ENCODE measurements at regions not wholly inside any gene's neighbourhood (a gene's known extent, or its start where the extent isn't known, plus 50 kb on each side); places are given as distances from the start of the nearest gene placed in this dataset.
A peak's percentile ranks its signal among the peaks of the same experiment; 100 is the strongest.

DNA sequence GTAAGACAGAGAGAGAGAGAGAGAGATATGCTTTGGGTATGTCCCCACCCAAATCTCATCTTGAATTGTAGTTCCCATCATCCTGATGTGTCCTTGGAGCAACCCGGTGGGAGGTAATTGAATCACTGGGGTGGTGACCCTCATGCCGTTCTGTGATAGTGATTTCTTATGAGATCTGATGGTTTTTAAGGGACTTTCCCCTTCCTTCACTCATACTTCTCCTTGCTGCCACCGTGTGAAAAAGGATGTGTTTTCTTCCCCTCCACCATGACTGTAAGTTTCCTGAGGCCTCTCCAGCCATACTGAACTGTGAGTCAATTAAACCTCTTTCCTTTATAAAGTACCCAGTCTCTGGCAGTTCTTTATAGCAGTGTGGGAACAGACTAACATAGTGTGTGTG lies 60.3 kb downstream of the EOMES start:
- Histone ChIP-seq H3K4me1 (ENCODE audit: control insufficient read depth, insufficient read depth, low read length) (no peaks in the 10 kb centered on the region), H3K27ac (ENCODE audit: low read length) (no peak overlapping the region), H3K27me3 (ENCODE audit: control insufficient read depth, insufficient read depth) (no peaks in the 10 kb centered on the region), H3K4me3 (ENCODE audit: low read length) (no peak overlapping the region), H3K9me3 (ENCODE audit: control insufficient read depth, low read length) (no peaks in the 10 kb centered on the region)
- ATAC-seq (no peak), DNase-seq (no peak)
- intact Hi-C loops (cut with DNase I), result no loop called here
- 72% methylated on average over 3 of the region's 3 CpGs for WGBS

DNA sequence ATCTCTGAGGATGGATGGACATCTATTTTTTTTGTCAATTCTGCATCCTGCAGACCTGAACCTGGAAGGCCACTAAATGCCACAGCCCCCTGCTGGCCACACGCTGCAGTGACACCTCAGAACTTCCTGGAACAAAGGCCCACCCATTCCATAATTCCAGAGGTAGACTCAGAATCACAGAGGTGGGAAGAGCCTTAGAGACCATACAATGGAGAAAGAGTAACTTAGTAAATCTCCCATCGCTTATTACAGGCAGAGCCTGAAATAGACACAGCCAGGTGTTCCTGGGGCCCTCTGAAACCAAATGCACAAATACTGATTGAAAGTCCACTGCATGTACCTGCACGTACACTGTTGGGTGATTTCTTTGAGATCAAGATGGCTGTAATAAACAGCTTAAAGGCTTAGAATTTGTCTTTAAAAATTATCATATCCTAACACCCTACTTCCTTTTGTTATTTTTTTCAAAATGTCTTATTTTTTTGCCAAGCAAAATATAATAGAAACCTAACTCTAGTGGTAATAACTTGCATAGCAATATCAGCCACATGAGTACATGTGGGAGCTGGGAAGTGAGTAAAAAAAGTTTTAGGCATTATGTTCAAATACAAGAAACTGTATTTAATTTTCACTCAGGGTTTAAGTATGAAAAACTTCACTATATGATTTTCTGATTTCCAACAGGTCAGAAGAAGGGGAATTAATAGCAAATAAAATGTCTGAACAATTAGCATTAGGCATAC lies 62.7 kb downstream of the EOMES start:
- 54% methylated on average over 3 of the region's 3 CpGs for WGBS
- ATAC-seq (peak; percentile 51 to 78), DNase-seq (peak; percentile 53 to 85 (median 81))
- Histone ChIP-seq H3K9me3 (ENCODE audit: control insufficient read depth, low read length) (no peaks in the 10 kb centered on the region), H3K4me3 (ENCODE audit: low read length) (no peak overlapping the region), H3K27me3 (ENCODE audit: control insufficient read depth, insufficient read depth) (no peaks in the 10 kb centered on the region), H3K27ac (ENCODE audit: low read length) (no peak overlapping the region), H3K4me1 (ENCODE audit: control insufficient read depth, insufficient read depth, low read length) (no peaks in the 10 kb centered on the region)
- intact Hi-C loops (cut with DNase I), result loop anchor here in 1 of 4 donors (10.0 kb wide), 1 partner anchor 345 kb away; no protein-coding TSS in a partner anchor

DNA sequence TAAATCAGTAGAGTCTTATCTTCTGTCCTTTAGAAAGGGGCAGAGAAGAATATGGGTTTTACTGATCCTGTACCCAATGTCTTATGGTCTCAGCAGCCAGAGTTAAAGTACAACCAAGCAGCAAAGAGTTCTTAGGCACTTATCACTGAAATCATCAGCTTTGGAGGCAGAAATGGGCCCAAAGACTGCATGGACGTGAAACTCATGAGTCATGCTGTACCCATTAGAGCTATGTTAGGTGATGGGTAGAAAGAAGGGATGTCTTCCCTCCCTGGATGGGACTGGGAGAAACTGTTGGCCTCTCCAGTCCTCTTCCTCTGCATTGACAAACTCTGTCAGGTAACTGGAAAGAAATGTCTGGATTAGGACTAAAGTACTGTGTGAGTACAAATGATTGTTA lies 63.4 kb downstream of the EOMES start:
- ATAC-seq, result no peak

DNA sequence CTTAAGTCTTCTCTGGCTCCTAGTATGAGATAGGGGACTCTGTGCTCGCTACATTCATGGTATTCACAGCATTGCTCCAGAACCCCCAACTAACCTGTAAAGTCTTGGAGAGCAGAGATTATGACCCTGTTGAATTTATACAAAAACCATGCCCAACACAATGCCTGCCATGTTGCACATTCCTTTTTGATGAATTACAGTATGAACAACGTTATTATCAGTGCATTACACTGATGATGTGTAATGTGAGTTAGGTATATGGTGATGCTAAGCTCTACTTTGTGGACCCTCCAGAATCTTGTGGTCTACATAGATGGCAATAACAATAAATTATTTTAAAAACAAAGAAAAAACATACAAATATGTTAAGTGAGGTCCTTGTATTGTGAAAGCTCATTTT lies 64.3 kb downstream of the EOMES start:
- no peak overlapping the region for H3K4me3 ChIP-seq (ENCODE audit: low read length)
- H3K4me1 ChIP-seq (ENCODE audit: control insufficient read depth, insufficient read depth, low read length), result no peaks in the 10 kb centered on the region
- H3K9me3 ChIP-seq (ENCODE audit: control insufficient read depth, low read length), result no peaks in the 10 kb centered on the region
- intact Hi-C loops (cut with DNase I), result loop anchor here in 1 of 4 donors (10.0 kb wide), 1 partner anchor 343 kb away; no protein-coding TSS in a partner anchor
- WGBS, result 76% methylated on average over 2 of the region's 2 CpGs
- DNase-seq, result no peak
- no peaks in the 10 kb centered on the region for H3K27me3 ChIP-seq (ENCODE audit: control insufficient read depth, insufficient read depth)
- H3K27ac ChIP-seq (ENCODE audit: low read length), result no peak overlapping the region
- no peak for ATAC-seq

More for the DNA sequence above, 63.4 kb downstream of the EOMES start:
- no peaks in the 10 kb centered on the region for H3K9me3 ChIP-seq (ENCODE audit: control insufficient read depth, low read length)
- WGBS, result 91% methylated on average over 1 of the region's 1 CpG
- intact Hi-C loops (cut with DNase I), result loop anchor here in 1 of 4 donors (10.0 kb wide), 1 partner anchor 344 kb away; no protein-coding TSS in a partner anchor
- H3K4me1 ChIP-seq (ENCODE audit: control insufficient read depth, insufficient read depth, low read length), result no peaks in the 10 kb centered on the region
- no peaks in the 10 kb centered on the region for H3K27me3 ChIP-seq (ENCODE audit: control insufficient read depth, insufficient read depth)
- DNase-seq, result no peak
- H3K27ac ChIP-seq (ENCODE audit: low read length), result no peak overlapping the region
- no peak overlapping the region for H3K4me3 ChIP-seq (ENCODE audit: low read length)

DNA sequence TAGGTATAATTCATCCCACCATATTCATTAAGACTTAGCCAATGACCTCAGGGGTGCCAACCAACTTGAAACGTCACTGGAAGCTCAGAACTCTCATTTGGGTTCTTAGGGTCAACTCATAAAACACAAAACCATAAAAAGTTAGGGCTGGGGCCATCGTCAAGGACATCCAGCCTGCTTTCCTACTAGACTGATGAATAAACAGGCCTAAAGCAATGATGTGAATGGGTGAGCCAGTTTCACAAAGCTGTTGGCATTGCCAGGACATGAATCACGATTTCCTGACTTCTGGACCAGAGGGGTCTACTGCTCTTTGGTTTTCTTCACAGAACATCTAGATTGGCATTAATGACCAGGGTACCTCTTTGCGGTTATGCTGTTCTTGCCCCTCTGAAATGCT lies 64.7 kb downstream of the EOMES start:
- no peaks in the 10 kb centered on the region for H3K27me3 ChIP-seq (ENCODE audit: control insufficient read depth, insufficient read depth)
- no peak overlapping the region for H3K27ac ChIP-seq (ENCODE audit: low read length)
- no peaks in the 10 kb centered on the region for H3K9me3 ChIP-seq (ENCODE audit: control insufficient read depth, low read length)
- ATAC-seq (no peak), DNase-seq (no peak)
- H3K4me3 ChIP-seq (ENCODE audit: low read length), result no peak overlapping the region
- intact Hi-C loops (cut with DNase I), result loop anchor here in 1 of 4 donors (10.0 kb wide), 1 partner anchor 343 kb away; no protein-coding TSS in a partner anchor
- H3K4me1 ChIP-seq (ENCODE audit: control insufficient read depth, insufficient read depth, low read length), result no peaks in the 10 kb centered on the region
- WGBS, result 90% methylated on average over 4 of the region's 4 CpGs

DNA sequence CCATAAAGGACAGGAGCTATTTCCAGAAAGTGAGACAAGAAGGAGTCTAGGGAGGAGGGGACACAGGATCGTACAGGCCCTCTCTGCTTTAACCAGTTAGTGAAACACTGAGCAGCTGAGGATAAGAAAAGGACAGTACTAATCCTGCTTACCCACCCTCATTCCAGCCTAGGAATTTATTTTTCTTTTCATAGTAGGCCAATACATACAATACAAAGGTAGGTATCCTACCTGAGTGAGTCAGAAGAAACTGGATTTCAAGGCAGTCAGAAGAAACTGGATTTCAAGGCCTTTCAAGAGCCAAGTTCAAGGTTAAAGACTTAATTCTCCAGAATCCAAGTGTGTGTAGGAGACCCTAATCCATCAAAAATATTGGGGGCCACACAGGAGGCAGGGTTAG lies 65.3 kb downstream of the EOMES start:
- ATAC-seq (no peak), DNase-seq (no peak)
- WGBS, result 75% methylated on average over 1 of the region's 1 CpG
- Histone ChIP-seq H3K27me3 (ENCODE audit: control insufficient read depth, insufficient read depth) (no peaks in the 10 kb centered on the region), H3K9me3 (ENCODE audit: control insufficient read depth, low read length) (no peaks in the 10 kb centered on the region), H3K27ac (ENCODE audit: low read length) (no peak overlapping the region), H3K4me3 (ENCODE audit: low read length) (no peak overlapping the region), H3K4me1 (ENCODE audit: control insufficient read depth, insufficient read depth, low read length) (no peaks in the 10 kb centered on the region)
- intact Hi-C loops (cut with DNase I), result loop anchor here in 1 of 4 donors (10.0 kb wide), 1 partner anchor 342 kb away; no protein-coding TSS in a partner anchor

DNA sequence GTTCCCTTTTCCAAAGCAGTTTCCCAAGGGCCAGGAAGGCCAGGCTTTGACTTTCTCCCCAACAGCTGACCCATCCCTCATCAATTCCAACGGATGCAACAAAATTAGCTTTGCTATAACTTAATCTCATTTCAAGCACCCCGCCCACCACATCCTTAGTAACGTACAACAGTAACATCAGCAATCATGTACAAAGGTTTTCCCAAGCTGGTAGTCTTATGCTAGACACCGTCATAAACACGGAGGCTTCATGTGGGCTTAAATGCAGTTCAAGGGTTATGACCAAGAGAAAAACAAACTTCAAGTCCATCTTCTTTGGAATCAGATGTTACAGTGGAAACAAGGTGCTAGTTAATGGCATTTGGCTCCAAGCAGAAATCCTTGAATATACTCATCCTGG lies 66.6 kb downstream of the EOMES start:
- WGBS, result 79% methylated on average over 5 of the region's 5 CpGs
- intact Hi-C loops (cut with DNase I), result loop anchor here in 1 of 4 donors (10.0 kb wide), 1 partner anchor 341 kb away; no protein-coding TSS in a partner anchor

DNA sequence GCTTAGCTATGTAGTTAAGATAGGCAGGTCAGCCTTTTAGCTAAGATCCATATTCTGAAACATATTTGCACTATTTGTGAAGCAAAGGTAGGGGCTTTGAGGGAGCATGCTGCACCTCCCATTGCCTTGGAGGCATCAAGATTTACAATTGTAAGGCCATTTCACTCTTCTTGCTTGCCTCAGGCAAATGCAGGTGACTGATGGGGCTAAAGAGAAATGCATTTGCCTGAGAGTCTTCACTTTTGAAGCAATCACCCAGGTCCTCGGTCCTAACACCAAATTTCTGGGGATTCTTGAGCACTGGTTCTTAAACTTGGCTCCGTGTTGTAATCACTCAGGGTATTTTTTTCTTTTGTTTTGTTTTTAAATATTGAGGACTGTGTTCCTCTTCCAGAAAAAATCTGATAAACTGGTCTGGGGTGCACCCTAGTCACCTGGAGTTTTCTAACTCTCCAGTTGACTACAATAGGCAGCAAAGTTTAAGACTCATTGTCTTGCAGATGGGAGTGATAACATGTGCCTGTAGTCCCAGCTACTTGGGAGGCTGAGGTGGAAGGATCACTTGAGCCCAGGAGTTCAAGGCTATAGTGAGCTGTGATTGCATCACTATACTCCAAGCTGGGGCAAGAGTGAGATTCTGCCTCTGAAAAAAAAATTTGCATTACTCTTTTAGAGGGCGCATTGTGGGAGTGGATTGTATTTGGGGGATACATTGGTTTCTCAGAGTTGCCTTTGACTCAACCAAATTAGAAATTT lies 68.1 kb downstream of the EOMES start:
- DNase-seq, result no peak
- no peak overlapping the region for H3K4me3 ChIP-seq (ENCODE audit: low read length)
- no peaks in the 10 kb centered on the region for H3K27me3 ChIP-seq (ENCODE audit: control insufficient read depth, insufficient read depth)
- 90% methylated on average over 3 of the region's 3 CpGs for WGBS
- H3K27ac ChIP-seq (ENCODE audit: low read length), result no peak overlapping the region
- no peaks in the 10 kb centered on the region for H3K9me3 ChIP-seq (ENCODE audit: control insufficient read depth, low read length)
- intact Hi-C loops (cut with DNase I), result loop anchor here in 1 of 4 donors (10.0 kb wide), 1 partner anchor 339 kb away; no protein-coding TSS in a partner anchor
- H3K4me1 ChIP-seq (ENCODE audit: control insufficient read depth, insufficient read depth, low read length), result no peaks in the 10 kb centered on the region
- no peak for ATAC-seq

More for the DNA sequence above, 66.6 kb downstream of the EOMES start:
- Histone ChIP-seq H3K27ac (ENCODE audit: low read length) (no peak overlapping the region), H3K4me3 (ENCODE audit: low read length) (no peak overlapping the region), H3K27me3 (ENCODE audit: control insufficient read depth, insufficient read depth) (no peaks in the 10 kb centered on the region), H3K4me1 (ENCODE audit: control insufficient read depth, insufficient read depth, low read length) (no peaks in the 10 kb centered on the region), H3K9me3 (ENCODE audit: control insufficient read depth, low read length) (no peaks in the 10 kb centered on the region)
- DNase-seq (no peak), ATAC-seq (no peak)

DNA sequence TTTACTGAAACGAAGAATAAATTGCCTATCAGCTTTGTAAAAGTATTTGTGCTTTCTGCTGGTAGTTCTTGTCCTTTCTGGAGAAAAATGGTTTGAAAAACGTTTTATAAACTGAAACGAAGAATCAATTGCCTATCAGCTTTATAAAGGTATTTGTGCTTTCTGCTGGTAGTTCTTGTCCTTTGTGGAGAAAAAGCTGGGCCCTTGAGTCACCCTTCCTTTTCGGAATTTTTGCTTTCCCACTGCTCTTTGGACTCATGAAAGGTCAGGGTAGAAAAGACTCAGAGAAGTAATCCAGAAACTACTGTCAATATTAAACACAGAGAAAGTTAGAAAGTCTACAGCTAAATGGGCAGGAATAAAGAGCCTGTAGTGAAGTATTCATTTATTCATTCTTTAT lies 72.8 kb downstream of the EOMES start:
- ATAC-seq (no peak), DNase-seq (no peak)
- Histone ChIP-seq H3K4me1 (ENCODE audit: control insufficient read depth, insufficient read depth, low read length) (no peaks in the 10 kb centered on the region), H3K4me3 (ENCODE audit: low read length) (no peak overlapping the region), H3K27ac (ENCODE audit: low read length) (no peak overlapping the region), H3K27me3 (ENCODE audit: control insufficient read depth, insufficient read depth) (no peaks in the 10 kb centered on the region), H3K9me3 (ENCODE audit: control insufficient read depth, low read length) (no peaks in the 10 kb centered on the region)
- WGBS, result 74% methylated on average over 4 of the region's 4 CpGs
- intact Hi-C loops (cut with DNase I), result no loop called here

DNA sequence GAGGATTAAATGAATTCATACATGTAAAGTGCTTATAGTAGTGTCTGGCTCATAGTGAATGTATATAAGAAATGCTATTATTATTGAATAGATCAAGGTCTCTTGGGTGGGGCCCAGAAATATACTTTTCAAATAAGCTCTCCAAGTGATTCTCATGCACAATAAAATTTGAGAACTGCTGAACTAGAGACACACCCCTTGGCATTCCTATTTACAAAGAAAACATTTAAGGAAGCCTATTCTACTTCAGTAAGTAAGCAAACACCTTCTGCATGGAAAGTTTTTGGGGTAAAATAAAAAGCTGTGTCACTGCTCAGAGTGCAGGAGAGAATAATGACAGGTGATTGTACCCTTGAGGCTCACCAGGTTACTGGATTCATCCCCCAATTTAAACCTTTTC lies 75.2 kb downstream of the EOMES start:
- Histone ChIP-seq H3K9me3 (ENCODE audit: control insufficient read depth, low read length) (no peaks in the 10 kb centered on the region), H3K4me3 (ENCODE audit: low read length) (no peak overlapping the region), H3K27me3 (ENCODE audit: control insufficient read depth, insufficient read depth) (no peaks in the 10 kb centered on the region), H3K4me1 (ENCODE audit: control insufficient read depth, insufficient read depth, low read length) (no peaks in the 10 kb centered on the region), H3K27ac (ENCODE audit: low read length) (no peak overlapping the region)
- no peak for DNase-seq
- intact Hi-C loops (cut with DNase I), result no loop called here
- ATAC-seq, result no peak

DNA sequence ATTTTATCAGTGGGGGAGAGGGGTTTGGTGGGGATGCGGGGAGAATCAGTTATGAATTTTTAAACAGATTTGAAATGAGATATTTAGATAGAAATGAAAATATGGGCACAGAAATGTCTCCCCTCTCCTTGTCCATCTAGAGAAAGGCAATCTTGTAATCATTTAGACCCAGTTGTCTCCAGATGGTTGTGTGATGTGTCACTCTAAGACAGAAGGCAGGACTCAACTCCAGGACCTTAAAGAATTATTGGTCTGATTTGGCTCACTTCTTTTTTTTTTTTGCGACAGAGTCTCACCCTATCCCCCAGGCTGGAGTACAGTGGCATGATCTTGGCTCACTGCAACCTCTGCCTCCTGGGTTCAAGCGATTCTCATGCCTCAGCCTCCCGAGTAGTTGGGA lies 77.2 kb downstream of the EOMES start:
- no peak overlapping the region for H3K4me3 ChIP-seq (ENCODE audit: low read length)
- no peak overlapping the region for H3K27ac ChIP-seq (ENCODE audit: low read length)
- intact Hi-C loops (cut with DNase I), result no loop called here
- 98% methylated on average over 4 of the region's 4 CpGs for WGBS
- H3K9me3 ChIP-seq (ENCODE audit: control insufficient read depth, low read length), result no peaks in the 10 kb centered on the region
- no peak for DNase-seq
- H3K27me3 ChIP-seq (ENCODE audit: control insufficient read depth, insufficient read depth), result no peaks in the 10 kb centered on the region
- no peak for ATAC-seq
- no peaks in the 10 kb centered on the region for H3K4me1 ChIP-seq (ENCODE audit: control insufficient read depth, insufficient read depth, low read length)
